HEK293 (cell line): ENCODE measurements at regions not wholly inside any gene's neighbourhood (a gene's known extent, or its start where the extent isn't known, plus 50 kb on each side); places are given as distances from the start of the nearest gene placed in this dataset.

Experiments
- CTCF ChIA-PET: fragments of 350-600 bp; formaldehyde crosslinking; extraction: SDS; loops from one replicate; lab custom pipeline; 2021; ENCODE audit warnings: antibody characterized with exemption; lab: Yijun Ruan, JAX
- POLR2A ChIA-PET: fragments of 300-600 bp; formaldehyde crosslinking; extraction: SDS; loops from one replicate; lab custom pipeline; 2020; ENCODE audit warnings: antibody characterized with exemption, inconsistent platforms; lab: Yijun Ruan, JAX
- H3K27ac ChIP-seq: fragments of 200-500 bp; sonication (Bioruptor generic); 2 replicates; pipeline ENCODE4 v1.5.1; 2014; ENCODE audit warnings: low read depth, low read length, control low read depth, inconsistent platforms; ENCODE audit errors: extremely low read depth
- H3K36me3 ChIP-seq, 2 experiments: fragments of 200-500 bp in 1 of 2; sonication (Bioruptor generic) in 1 of 2; 1 replicate in 1 of 2; 2 replicates in 1 of 2; pipeline ENCODE4 v1.5.1; 2014 to 2017; ENCODE audit warnings: inconsistent platforms in 2 of 2, low read length in 2 of 2; ENCODE audit not compliant: control insufficient read depth in 2 of 2, insufficient read depth in 1 of 2
- H3K4me1 ChIP-seq: fragments of 200-500 bp; sonication (Bioruptor generic); 2 replicates; pipeline ENCODE4 v1.5.1; 2014; ENCODE audit warnings: mild to moderate bottlenecking, low read length, inconsistent platforms; ENCODE audit not compliant: control insufficient read depth, insufficient read depth
- H3K4me3 ChIP-seq: 2 replicates; pipeline ENCODE4 v1.5.1; 2011; ENCODE audit warnings: low read depth, mild to moderate bottlenecking, control low read depth, low read length, moderate library complexity
- H3K9me3 ChIP-seq: fragments of 200-500 bp; sonication (Bioruptor generic); 2 replicates; pipeline ENCODE4 v1.5.1; 2014; ENCODE audit warnings: low read depth, low read length, inconsistent platforms; ENCODE audit not compliant: control insufficient read depth, insufficient read depth
- GLIS1 ChIP-seq: fragments of 450-650 bp; formaldehyde crosslinking; IDR thresholded peaks from 2 replicates; pipeline ENCODE4 v1.5.1; 2016; ENCODE audit warnings: missing biosample characterization, missing genetic modification characterization
- GLIS2 ChIP-seq: fragments of 450-650 bp; formaldehyde crosslinking; IDR thresholded peaks from 2 replicates; pipeline ENCODE4 v1.5.1; 2016; ENCODE audit warnings: missing biosample characterization, missing genetic modification characterization
- KLF1 ChIP-seq: fragments of 450-650 bp; formaldehyde crosslinking; IDR thresholded peaks from 2 replicates; pipeline ENCODE4 v1.5.1; 2016; ENCODE audit warnings: missing biosample characterization, missing genetic modification characterization
- KLF16 ChIP-seq: fragments of 450-650 bp; formaldehyde crosslinking; IDR thresholded peaks from 2 replicates; pipeline ENCODE4 v1.5.1; 2017; ENCODE audit warnings: missing biosample characterization, missing genetic modification characterization
- KLF7 ChIP-seq: fragments of 450-650 bp; formaldehyde crosslinking; IDR thresholded peaks from 2 replicates; pipeline ENCODE4 v1.5.1; 2016; ENCODE audit warnings: missing biosample characterization, missing genetic modification characterization, borderline replicate concordance
- MEIS1 ChIP-seq: sonication (generic); formaldehyde crosslinking; IDR thresholded peaks from 2 replicates; pipeline ENCODE4 v1.8.1; 2022; ENCODE audit warnings: missing genetic modification reagents, mild to moderate bottlenecking, borderline replicate concordance
- PRDM1 ChIP-seq: fragments of 450-650 bp; formaldehyde crosslinking; IDR thresholded peaks from 2 replicates; pipeline ENCODE4; 2016; ENCODE audit warnings: missing biosample characterization, missing genetic modification characterization
- SP2 ChIP-seq: fragments of 450-650 bp; formaldehyde crosslinking; IDR thresholded peaks from 2 replicates; pipeline ENCODE4 v1.5.1; 2016; ENCODE audit warnings: missing biosample characterization, missing genetic modification characterization
- SP3 ChIP-seq: fragments of 450-650 bp; formaldehyde crosslinking; IDR thresholded peaks from 2 replicates; pipeline ENCODE4 v1.5.1; 2016; ENCODE audit warnings: missing biosample characterization, missing genetic modification characterization
- WT1 ChIP-seq: fragments of 450-650 bp; formaldehyde crosslinking; IDR thresholded peaks from 2 replicates; pipeline ENCODE4 v1.5.1; 2016; ENCODE audit warnings: missing biosample characterization, missing genetic modification characterization
- YY1 ChIP-seq: fragments of 450-650 bp; formaldehyde crosslinking; IDR thresholded peaks from 2 replicates; pipeline ENCODE4 v1.5.1; 2018; ENCODE audit warnings: missing biosample characterization, missing genetic modification characterization
- YY2 ChIP-seq: fragments of 450-650 bp; formaldehyde crosslinking; IDR thresholded peaks from 2 replicates; pipeline ENCODE4 v1.5.1; 2016; ENCODE audit warnings: missing biosample characterization, missing genetic modification characterization
- ZBTB21 ChIP-seq: fragments of 450-650 bp; formaldehyde crosslinking; IDR thresholded peaks from 2 replicates; pipeline ENCODE4 v1.5.1; 2017; ENCODE audit warnings: missing biosample characterization, missing genetic modification characterization
- ZBTB7A ChIP-seq: fragments of 450-650 bp; formaldehyde crosslinking; IDR thresholded peaks from 2 replicates; pipeline ENCODE4 v1.5.1; 2016; ENCODE audit warnings: low read depth, missing biosample characterization, missing genetic modification characterization
- ZNF112 ChIP-seq: fragments of 450-650 bp; formaldehyde crosslinking; IDR thresholded peaks from 2 replicates; pipeline ENCODE4 v1.5.0; 2017; ENCODE audit warnings: missing biosample characterization, missing genetic modification characterization
- ZNF146 ChIP-seq: fragments of 450-650 bp; formaldehyde crosslinking; IDR thresholded peaks from 2 replicates; pipeline ENCODE4 v1.5.1; 2016; ENCODE audit warnings: missing biosample characterization, missing genetic modification characterization
- ZNF266 ChIP-seq: fragments of 450-650 bp; formaldehyde crosslinking; IDR thresholded peaks from 2 replicates; pipeline ENCODE4 v1.5.1; 2016; ENCODE audit warnings: missing biosample characterization, missing genetic modification characterization, low read depth
- ZNF416 ChIP-seq: fragments of 450-650 bp; formaldehyde crosslinking; IDR thresholded peaks from 2 replicates; pipeline ENCODE4 v1.5.1; 2016; ENCODE audit warnings: missing biosample characterization, missing genetic modification characterization
- ZNF433 ChIP-seq: fragments of 450-650 bp; formaldehyde crosslinking; IDR thresholded peaks from 2 replicates; pipeline ENCODE4 v1.5.1; 2016; ENCODE audit warnings: missing biosample characterization, missing genetic modification characterization, low read depth
- ZNF488 ChIP-seq: fragments of 450-650 bp; formaldehyde crosslinking; IDR thresholded peaks from 2 replicates; pipeline ENCODE4 v1.5.1; 2016; ENCODE audit warnings: missing biosample characterization, missing genetic modification characterization
- ZNF549 ChIP-seq: fragments of 450-650 bp; IDR thresholded peaks from 2 replicates; pipeline ENCODE4 v1.5.1; 2018; ENCODE audit warnings: missing biosample characterization, missing genetic modification characterization, mild to moderate bottlenecking, inconsistent platforms, moderate library complexity
- ZNF558 ChIP-seq: fragments of 450-650 bp; formaldehyde crosslinking; IDR thresholded peaks from 2 replicates; pipeline ENCODE4 v1.5.1; 2016; ENCODE audit warnings: missing biosample characterization, missing genetic modification characterization
- ZNF600 ChIP-seq: fragments of 450-650 bp; formaldehyde crosslinking; IDR thresholded peaks from 2 replicates; pipeline ENCODE4 v1.5.1; 2016; ENCODE audit warnings: missing biosample characterization, missing genetic modification characterization
- ZNF623 ChIP-seq: fragments of 450-650 bp; formaldehyde crosslinking; IDR thresholded peaks from 2 replicates; pipeline ENCODE4 v1.5.1; 2016; ENCODE audit warnings: missing biosample characterization, missing genetic modification characterization
- ZNF629 ChIP-seq: fragments of 450-650 bp; formaldehyde crosslinking; IDR thresholded peaks from 2 replicates; pipeline ENCODE4 v1.5.1; 2017; ENCODE audit warnings: missing biosample characterization, missing genetic modification characterization
- ZNF654 ChIP-seq: fragments of 450-650 bp; formaldehyde crosslinking; IDR thresholded peaks from 2 replicates; pipeline ENCODE4 v1.5.1; 2016; ENCODE audit warnings: low read depth, missing biosample characterization, missing genetic modification characterization
- ZNF664 ChIP-seq: fragments of 450-650 bp; formaldehyde crosslinking; IDR thresholded peaks from 2 replicates; pipeline ENCODE4 v1.5.1; 2016; ENCODE audit warnings: missing biosample characterization, missing genetic modification characterization
- ZNF704 ChIP-seq: fragments of 450-650 bp; formaldehyde crosslinking; IDR thresholded peaks from 2 replicates; pipeline ENCODE4 v1.5.1; 2016; ENCODE audit warnings: missing biosample characterization, missing genetic modification characterization
- ZNF791 ChIP-seq: fragments of 450-650 bp; formaldehyde crosslinking; IDR thresholded peaks from 2 replicates; pipeline ENCODE4 v1.5.1; 2016; ENCODE audit warnings: missing biosample characterization, missing genetic modification characterization
- ZXDB ChIP-seq: fragments of 450-650 bp; formaldehyde crosslinking; IDR thresholded peaks from 2 replicates; pipeline ENCODE4 v1.5.1; 2016; ENCODE audit warnings: missing biosample characterization, missing genetic modification characterization
- TF ChIP-seq, protein P1 (sequence below): fragments of 450-650 bp; formaldehyde crosslinking; IDR thresholded peaks from 2 replicates; pipeline ENCODE4 v1.5.1; 2016; ENCODE audit warnings: missing biosample characterization, missing genetic modification characterization

DNA sequence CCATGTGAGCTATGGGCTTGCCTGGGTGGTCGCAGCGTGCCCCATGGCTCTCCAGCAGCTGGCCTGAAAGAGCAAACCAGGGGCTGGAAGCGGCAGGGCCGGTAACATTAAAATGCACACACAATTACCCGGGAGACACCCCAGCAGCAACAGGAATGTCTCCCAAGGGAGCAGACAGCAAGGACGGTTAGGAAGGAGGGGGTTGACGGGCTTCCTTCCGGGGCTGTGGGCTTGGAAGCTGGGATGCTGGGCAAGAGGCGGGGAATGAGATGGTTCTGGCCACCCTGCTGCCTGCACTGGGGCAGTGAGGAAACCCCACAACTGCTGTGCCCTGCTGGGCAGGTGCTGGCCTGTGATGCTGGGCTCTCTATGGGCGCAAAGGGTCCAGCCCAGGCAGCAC, 71.8 kb upstream of the ADAMTS2 start (continued):
- TF ChIP-seq ZNF704 (tag by site-specific recombination) (no peak), WT1 (no peak), ZNF433 (tag by site-specific recombination) (no peak), ZNF654 (tag by site-specific recombination) (no peak), YY2 (no peak), ZNF791 (tag by site-specific recombination) (no peak), MEIS1 (CRISPR knock-in tag) (no peak), GLIS1 (tag by site-specific recombination) (no peak), ZBTB21 (tag by site-specific recombination) (no peak), SP2 (tag by site-specific recombination) (no peak), ZNF600 (no peak), SP3 (no peak)
- TF ChIP-seq, protein P1, sequence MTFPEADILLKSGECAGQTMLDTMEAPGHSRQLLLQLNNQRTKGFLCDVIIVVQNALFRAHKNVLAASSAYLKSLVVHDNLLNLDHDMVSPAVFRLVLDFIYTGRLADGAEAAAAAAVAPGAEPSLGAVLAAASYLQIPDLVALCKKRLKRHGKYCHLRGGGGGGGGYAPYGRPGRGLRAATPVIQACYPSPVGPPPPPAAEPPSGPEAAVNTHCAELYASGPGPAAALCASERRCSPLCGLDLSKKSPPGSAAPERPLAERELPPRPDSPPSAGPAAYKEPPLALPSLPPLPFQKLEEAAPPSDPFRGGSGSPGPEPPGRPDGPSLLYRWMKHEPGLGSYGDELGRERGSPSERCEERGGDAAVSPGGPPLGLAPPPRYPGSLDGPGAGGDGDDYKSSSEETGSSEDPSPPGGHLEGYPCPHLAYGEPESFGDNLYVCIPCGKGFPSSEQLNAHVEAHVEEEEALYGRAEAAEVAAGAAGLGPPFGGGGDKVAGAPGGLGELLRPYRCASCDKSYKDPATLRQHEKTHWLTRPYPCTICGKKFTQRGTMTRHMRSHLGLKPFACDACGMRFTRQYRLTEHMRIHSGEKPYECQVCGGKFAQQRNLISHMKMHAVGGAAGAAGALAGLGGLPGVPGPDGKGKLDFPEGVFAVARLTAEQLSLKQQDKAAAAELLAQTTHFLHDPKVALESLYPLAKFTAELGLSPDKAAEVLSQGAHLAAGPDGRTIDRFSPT (tag by site-specific recombination): no peak

- TF ChIP-seq KLF1 (0 out of 2 replicates have a peak, but pooled peaks have one; percentile 18), KLF7 (no peak)
- TF ChIP-seq, all 188 proteins: peak for 1
- Histone ChIP-seq H3K9me3 (no peaks in the 10 kb centered on the region), H3K4me3 (no peak overlapping the region), H3K36me3 (no peaks in the 10 kb centered on the region), H3K4me1 (no peaks in the 10 kb centered on the region), H3K27ac (no peak overlapping the region)
- CTCF ChIA-PET: interaction anchor here (1.0 kb wide), 1 partner anchor 249 kb away, joined by 3 read pairs; no protein-coding TSS in a partner anchor
- POLR2A ChIA-PET: no interaction called here
Measured at GRCh38 chr5:179416114-179416822, 71.0 kb upstream of the ADAMTS2 start.

DNA sequence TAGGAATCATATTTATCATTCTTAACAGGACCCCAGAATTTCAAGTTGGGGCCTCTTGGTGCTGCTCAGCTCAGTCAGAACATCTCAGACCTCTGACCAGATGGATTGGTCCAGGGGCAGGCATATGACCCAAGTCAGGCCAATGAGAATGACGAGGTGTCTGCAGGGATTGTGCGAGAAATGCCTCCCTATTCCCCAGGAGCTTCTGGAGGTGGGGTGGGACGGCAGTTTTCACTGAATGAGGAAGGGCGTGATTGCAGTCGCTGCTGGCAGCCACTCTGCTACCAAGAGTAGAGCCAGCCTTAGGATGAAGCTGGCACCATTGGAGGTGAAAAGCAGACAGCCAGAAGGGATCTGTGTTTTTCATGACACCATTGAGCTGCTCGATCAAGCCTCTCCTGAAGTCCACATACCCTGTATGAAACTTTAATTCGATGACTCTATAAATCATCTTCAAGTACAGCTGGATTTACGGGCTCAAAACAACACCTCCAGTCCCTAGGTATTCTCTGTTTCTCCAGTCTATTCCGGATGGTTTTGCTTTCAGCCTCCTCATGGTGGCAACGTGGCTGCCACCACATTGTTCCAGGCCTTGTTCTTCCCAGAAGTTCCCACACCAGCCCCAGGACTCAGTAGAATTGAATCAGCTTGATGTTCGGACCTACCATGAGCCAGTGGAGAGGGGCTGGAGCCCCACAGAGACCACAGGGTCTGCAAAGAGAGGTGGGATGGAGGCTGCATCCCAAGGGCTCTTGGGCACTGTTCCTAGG, 70.2 kb upstream of the ADAMTS2 start:
- Histone ChIP-seq H3K36me3 (no peaks in the 10 kb centered on the region), H3K4me1 (no peaks in the 10 kb centered on the region), H3K27ac (no peak overlapping the region), H3K9me3 (no peaks in the 10 kb centered on the region), H3K4me3 (no peak overlapping the region)
- TF ChIP-seq ZNF623 (tag by site-specific recombination) (no peak), ZNF629 (tag by site-specific recombination) (no peak), ZNF112 (tag by site-specific recombination) (no peak), ZNF558 (no peak), PRDM1 (tag by site-specific recombination) (no peak), ZNF146 (tag by site-specific recombination) (no peak), GLIS2 (tag by site-specific recombination) (no peak), ZNF549 (no peak), ZBTB7A (tag by site-specific recombination) (no peak), YY1 (tag by site-specific recombination) (no peak), ZNF266 (tag by site-specific recombination) (no peak), ZNF416 (no peak), ZXDB (tag by site-specific recombination) (no peak), KLF16 (tag by site-specific recombination) (no peak), ZNF664 (no peak), ZNF488 (tag by site-specific recombination) (no peak)
- ChIA-PET CTCF (interaction anchor here (0.7 kb wide), 1 partner anchor 798 kb away, joined by 3 read pairs; no protein-coding TSS in a partner anchor), POLR2A (no interaction called here)
